ENCODE measurements at regions not wholly inside any gene's neighbourhood (a gene's known extent, or its start where the extent isn't known, plus 50 kb on each side); places are given as distances from the start of the nearest gene placed in this dataset.
"Not testable (repeated sequence)": the region's sequence is repeated elsewhere in the genome, so short reads cannot be mapped to it uniquely, and the experiment has no call there.

- peaks cover 8% of the 10 kb centered on the region for H3F3A ChIP-seq (replicated peaks; ENCODE audit: insufficient read depth)
- no peaks in the 10 kb centered on the region for H4K20me1 ChIP-seq (ENCODE audit: insufficient read depth)
- H3K4me2 ChIP-seq: no peak overlapping the region
- H3K79me2 ChIP-seq (ENCODE audit: insufficient read depth): no peaks in the 10 kb centered on the region
- H3K4me1 ChIP-seq (ENCODE audit: control insufficient read depth in 1 of 2, insufficient read depth in 2 of 2, low read depth in 1 of 2, low read length in 1 of 2): no peaks in the 10 kb centered on the region
- no peaks in the 10 kb centered on the region; the same call in 1 of the 2 replicates for H3K9me2 ChIP-seq
- H3K4me3 ChIP-seq (ENCODE audit: low read depth in 2 of 2, low read length in 1 of 2): no peak overlapping the region
- DNase-seq: no peak
- no peaks in the 10 kb centered on the region for H3K9me3 ChIP-seq
- H3K36me3 ChIP-seq (replicated peaks in 1 of 2; ENCODE audit: control insufficient read depth in 1 of 2, insufficient read depth in 2 of 2, low read length in 1 of 2): no peaks in the 10 kb centered on the region
- 96% methylated on average over 1 of the region's 1 CpG for WGBS (ENCODE audit: low lambda C conversion rate)
- no peak overlapping the region for H2AFZ ChIP-seq (ENCODE audit: low read depth)
- no peak overlapping the region for H3K9ac ChIP-seq
- ChIA-PET POLR2A (no interaction called here), CTCF (no interaction called here)
- no peaks in the 10 kb centered on the region for H3K27me3 ChIP-seq (ENCODE audit: insufficient read depth)
- TF ChIP-seq TCF12 (IDR thresholded peaks at IDR 0.05): no peak
- TF ChIP-seq YY1 (IDR thresholded peaks at IDR 0.05; ENCODE audit: low read depth): no peak
- no peak for TF ChIP-seq RFX5 (IDR thresholded peaks at IDR 0.05; ENCODE audit: low read length)
- no peak for TF ChIP-seq TEAD4 (IDR thresholded peaks at IDR 0.05; ENCODE audit: borderline replicate concordance, insufficient read depth)
- no peak for TF ChIP-seq MXI1 (IDR thresholded peaks at IDR 0.05; ENCODE audit: low read depth, low read length)
- TF ChIP-seq CTCF (IDR thresholded peaks at IDR 0.05): no peak
- no peak for TF ChIP-seq SMC3 (IDR thresholded peaks at IDR 0.05; ENCODE audit: low read depth, low read length)
- no peak for TF ChIP-seq MAX (IDR thresholded peaks at IDR 0.05; ENCODE audit: low read depth)
- TF ChIP-seq RCOR1 (IDR thresholded peaks at IDR 0.05; ENCODE audit: low read length): no peak
- TF ChIP-seq EP300 (IDR thresholded peaks at IDR 0.05; ENCODE audit: borderline replicate concordance in 1 of 2, low read depth in 1 of 2, low read length in 1 of 2): no peak
- no peak for TF ChIP-seq USF2 (IDR thresholded peaks at IDR 0.05; ENCODE audit: borderline replicate concordance, low read depth, low read length)
- no peak for TF ChIP-seq NFIC (IDR thresholded peaks at IDR 0.05; ENCODE audit: borderline replicate concordance)
- no peak overlapping the region for H3K27ac ChIP-seq (ENCODE audit: low read depth in 2 of 2, low read length in 1 of 2)
Observed at GRCh38 chr14:51465486-51465885, 186.2 kb upstream of the FRMD6 start.

GRCh38 chr14:51467392-51467791 is 184.3 kb upstream of the FRMD6 start:
- DNase-seq; H3F3A ChIP-seq (replicated peaks; ENCODE audit: insufficient read depth); H3K4me2 ChIP-seq; H3K27ac ChIP-seq (ENCODE audit: low read depth in 2 of 2, low read length in 1 of 2); H3K9ac ChIP-seq; H2AFZ ChIP-seq (ENCODE audit: low read depth); H3K27me3 ChIP-seq (ENCODE audit: insufficient read depth); H4K20me1 ChIP-seq (ENCODE audit: insufficient read depth); H3K36me3 ChIP-seq (replicated peaks in 1 of 2; ENCODE audit: control insufficient read depth in 1 of 2, insufficient read depth in 2 of 2, low read length in 1 of 2); H3K9me3 ChIP-seq; CTCF ChIA-PET; H3K4me1 ChIP-seq (ENCODE audit: control insufficient read depth in 1 of 2, insufficient read depth in 2 of 2, low read depth in 1 of 2, low read length in 1 of 2); H3K79me2 ChIP-seq (ENCODE audit: insufficient read depth); POLR2A ChIA-PET; H3K9me2 ChIP-seq; H3K4me3 ChIP-seq (ENCODE audit: low read depth in 2 of 2, low read length in 1 of 2): not testable (repeated sequence)
- 99% methylated on average over 17 of the region's 23 CpGs for WGBS (ENCODE audit: low lambda C conversion rate)

Data from SK-N-SH (cell line).